BE2C (cell line): ENCODE measurements at regions not wholly inside any gene's neighbourhood (a gene's known extent, or its start where the extent isn't known, plus 50 kb on each side); places are given as distances from the start of the nearest gene placed in this dataset.

ENCODE experiments used
- DNase-seq: peaks from one replicate; pipeline ENCODE4 v3.0.0-alpha.2; 2020
- H3K27me3 ChIP-seq: fragments of 250-450 bp; sonication (Bioruptor Pico); 2 replicates; pipeline ENCODE4 v1.5.1; 2020; ENCODE audit warnings: mild to moderate bottlenecking
- H3K36me3 ChIP-seq: fragments of 250-450 bp; sonication (Bioruptor Pico); 2 replicates; pipeline ENCODE4 v1.5.1; 2020; ENCODE audit warnings: mild to moderate bottlenecking
- H3K4me1 ChIP-seq: fragments of 250-450 bp; sonication (Bioruptor Pico); 2 replicates; pipeline ENCODE4 v1.5.1; 2020
- H3K4me3 ChIP-seq: 2 replicates; pipeline ENCODE4 v1.5.1; 2011; ENCODE audit warnings: low read depth, low read length
- H3K9me3 ChIP-seq: fragments of 250-450 bp; sonication (Bioruptor Pico); 2 replicates; pipeline ENCODE4 v1.5.1; 2020
- CTCF ChIP-seq: IDR thresholded peaks from 2 replicates; pipeline ENCODE4 v1.5.1; 2012; ENCODE audit warnings: mild to moderate bottlenecking, low read depth, low read length

- Histone ChIP-seq H3K4me3 (no peak overlapping the region), H3K36me3 (no peaks in the 10 kb centered on the region), H3K4me1 (no peaks in the 10 kb centered on the region), H3K9me3 (no peaks in the 10 kb centered on the region), H3K27me3 (no peaks in the 10 kb centered on the region)
- no peak for TF ChIP-seq CTCF
- DNase-seq: no peak
Observed at GRCh38 chr12:93198086-93198485, 179.6 kb upstream of the NUDT4 start.

GRCh38 chr12:93199831-93200236, 177.9 kb upstream of the NUDT4 start:
- H3K9me3 ChIP-seq: no peaks in the 10 kb centered on the region
- DNase-seq: no peak
- no peaks in the 10 kb centered on the region for H3K27me3 ChIP-seq
- TF ChIP-seq CTCF: no peak
- H3K36me3 ChIP-seq: no peaks in the 10 kb centered on the region
- H3K4me1 ChIP-seq: no peaks in the 10 kb centered on the region
- H3K4me3 ChIP-seq: no peak overlapping the region

- Histone ChIP-seq H3K4me1 (0 out of 2 replicates have a peak, but pooled peaks cover under 1% of the 10 kb centered on the region), H3K27me3 (no peaks in the 10 kb centered on the region), H3K36me3 (no peaks in the 10 kb centered on the region), H3K9me3 (no peaks in the 10 kb centered on the region), H3K4me3 (no peak overlapping the region)
- TF ChIP-seq CTCF: no peak
- no peak for DNase-seq
Observed at GRCh38 chr12:93200291-93200917, 177.3 kb upstream of the NUDT4 start.

GRCh38 chr12:93201990-93202389, 175.7 kb upstream of the NUDT4 start:
- no peak for DNase-seq
- H3K36me3 ChIP-seq: no peaks in the 10 kb centered on the region
- TF ChIP-seq CTCF: no peak
- H3K27me3 ChIP-seq: no peaks in the 10 kb centered on the region
- H3K9me3 ChIP-seq: no peaks in the 10 kb centered on the region
- H3K4me1 ChIP-seq: 0 out of 2 replicates have a peak, but pooled peaks cover 3% of the 10 kb centered on the region
- H3K4me3 ChIP-seq: no peak overlapping the region

- H3K36me3 ChIP-seq: no peaks in the 10 kb centered on the region
- H3K9me3 ChIP-seq: no peaks in the 10 kb centered on the region
- no peak overlapping the region for H3K4me3 ChIP-seq
- no peaks in the 10 kb centered on the region for H3K27me3 ChIP-seq
- TF ChIP-seq CTCF: no peak
- H3K4me1 ChIP-seq: 0 out of 2 replicates have a peak, but pooled peaks cover 3% of the 10 kb centered on the region
- no peak for DNase-seq
Observed at GRCh38 chr12:93202688-93203087, 175.0 kb upstream of the NUDT4 start.

- no peak for TF ChIP-seq CTCF
- no peaks in the 10 kb centered on the region for H3K27me3 ChIP-seq
Observed at GRCh38 chr12:93203361-93203760, 174.4 kb upstream of the NUDT4 start.

More at GRCh38 chr12:93203361-93203760, 174.4 kb upstream of the NUDT4 start:
- DNase-seq: no peak
- Histone ChIP-seq H3K9me3 (no peaks in the 10 kb centered on the region), H3K4me1 (0 out of 2 replicates have a peak, but pooled peaks cover 3% of the 10 kb centered on the region), H3K36me3 (no peaks in the 10 kb centered on the region), H3K4me3 (no peak overlapping the region)
